OCI-LY1 (cell line): ENCODE measurements at regions not wholly inside any gene's neighbourhood (a gene's known extent, or its start where the extent isn't known, plus 50 kb on each side); places are given as distances from the start of the nearest gene placed in this dataset.

Experiments used
- H2AFZ ChIP-seq: fragments of 200-600 bp; sonication (generic), shearing (Covaris generic); 2 replicates; pipeline ENCODE4 v1.6.0; 2014; ENCODE audit warnings: antibody characterized with exemption, mild to moderate bottlenecking, low read length
- H3F3A ChIP-seq: fragments of 200-600 bp; sonication (generic), shearing (Covaris generic); 2 replicates; pipeline ENCODE4 v1.6.0; 2014; ENCODE audit warnings: mild to moderate bottlenecking, antibody characterized with exemption, low read length, moderate library complexity; ENCODE audit not compliant: insufficient read depth
- H3K27ac ChIP-seq: fragments of 200-600 bp; sonication (generic); 2 replicates; pipeline ENCODE4 v1.5.1; 2014; ENCODE audit warnings: low read length, mixed run types, mild to moderate bottlenecking, low read depth; ENCODE audit not compliant: poor library complexity, severe bottlenecking
- H3K27me3 ChIP-seq: fragments of 200-600 bp; sonication (generic); 2 replicates; pipeline ENCODE4 v1.6.0; 2014; ENCODE audit warnings: antibody characterized with exemption, mild to moderate bottlenecking, low read length, moderate library complexity; ENCODE audit not compliant: insufficient read depth
- H3K36me3 ChIP-seq: fragments of 200-600 bp; sonication (generic); 2 replicates; pipeline ENCODE4 v1.6.1; 2014; ENCODE audit warnings: mild to moderate bottlenecking, antibody characterized with exemption, low read length, moderate library complexity, mixed read lengths; ENCODE audit not compliant: insufficient read depth
- H3K4me1 ChIP-seq: fragments of 200-600 bp; sonication (generic); 2 replicates; pipeline ENCODE4 v1.5.1; 2014; ENCODE audit warnings: mild to moderate bottlenecking, low read length, moderate library complexity; ENCODE audit not compliant: insufficient read depth, severe bottlenecking
- H3K4me2 ChIP-seq: fragments of 200-600 bp; sonication (generic), shearing (Covaris generic); 2 replicates; pipeline ENCODE4 v1.6.1; 2014; ENCODE audit warnings: low read length
- H3K4me3 ChIP-seq: fragments of 200-600 bp; sonication (generic); 2 replicates; pipeline ENCODE4 v1.5.1; 2014; ENCODE audit warnings: low read length, low read depth, mild to moderate bottlenecking, mixed read lengths; ENCODE audit not compliant: poor library complexity, severe bottlenecking
- H3K79me2 ChIP-seq: fragments of 200-600 bp; shearing (Covaris generic); 2 replicates; pipeline ENCODE4 v1.6.1; 2016; ENCODE audit warnings: mixed run types, low read length, mixed read lengths; ENCODE audit not compliant: insufficient read depth
- H3K9ac ChIP-seq: fragments of 200-600 bp; sonication (generic), shearing (Covaris generic); 2 replicates; pipeline ENCODE4 v1.6.1; 2014; ENCODE audit warnings: mild to moderate bottlenecking, low read length, mixed read lengths
- H3K9me2 ChIP-seq: fragments of 200-600 bp; sonication (generic), shearing (Covaris generic); 2 replicates; pipeline ENCODE4 v1.6.1; 2014; ENCODE audit warnings: low read depth, mild to moderate bottlenecking, low read length, mixed read lengths
- H3K9me3 ChIP-seq: fragments of 200-600 bp; shearing (Covaris generic); 2 replicates; pipeline ENCODE4 v1.6.1; 2014; ENCODE audit warnings: low read length, mixed read lengths
- H4K20me1 ChIP-seq: fragments of 200-600 bp; sonication (generic), shearing (Covaris generic); 2 replicates; pipeline ENCODE4 v1.6.0; 2016; ENCODE audit warnings: mild to moderate bottlenecking, low read length; ENCODE audit not compliant: insufficient read depth
- EZH2 ChIP-seq: fragments of 200-600 bp; sonication (generic), shearing (Covaris generic); IDR thresholded peaks from 2 replicates; pipeline ENCODE4 v1.8.0; 2017; ENCODE audit warnings: borderline replicate concordance, mixed run types, mild to moderate bottlenecking, antibody characterized with exemption, low read length, moderate library complexity, mixed read lengths
- TF ChIP-seq, protein P1 (sequence below): fragments of 200-600 bp; sonication (generic), shearing (Covaris generic); IDR thresholded peaks from 2 replicates; pipeline ENCODE4 v1.5.1; 2017; ENCODE audit warnings: mild to moderate bottlenecking, antibody characterized with exemption, low read length, moderate library complexity, mixed read lengths

DNA sequence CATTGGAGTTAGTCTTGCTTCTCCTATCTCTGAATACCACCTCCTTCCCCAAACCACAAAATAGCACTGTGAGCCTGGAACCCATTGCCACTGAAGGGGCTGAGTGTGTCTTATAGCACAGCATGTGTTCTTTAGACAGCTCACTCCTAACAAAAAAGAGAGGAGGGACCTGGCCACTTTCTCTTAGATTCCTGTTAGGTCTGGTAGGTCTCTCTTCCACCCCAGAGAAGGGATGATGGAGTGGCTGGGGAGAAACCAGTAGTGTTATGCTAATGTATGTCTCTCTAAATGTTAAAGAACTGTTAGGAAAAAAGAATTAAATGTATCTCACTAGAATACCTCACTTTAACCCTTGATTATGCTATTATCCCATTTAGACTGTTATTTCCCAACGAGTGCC lies 340.3 kb downstream of the EPHA7 start:
- TF ChIP-seq, protein P1, sequence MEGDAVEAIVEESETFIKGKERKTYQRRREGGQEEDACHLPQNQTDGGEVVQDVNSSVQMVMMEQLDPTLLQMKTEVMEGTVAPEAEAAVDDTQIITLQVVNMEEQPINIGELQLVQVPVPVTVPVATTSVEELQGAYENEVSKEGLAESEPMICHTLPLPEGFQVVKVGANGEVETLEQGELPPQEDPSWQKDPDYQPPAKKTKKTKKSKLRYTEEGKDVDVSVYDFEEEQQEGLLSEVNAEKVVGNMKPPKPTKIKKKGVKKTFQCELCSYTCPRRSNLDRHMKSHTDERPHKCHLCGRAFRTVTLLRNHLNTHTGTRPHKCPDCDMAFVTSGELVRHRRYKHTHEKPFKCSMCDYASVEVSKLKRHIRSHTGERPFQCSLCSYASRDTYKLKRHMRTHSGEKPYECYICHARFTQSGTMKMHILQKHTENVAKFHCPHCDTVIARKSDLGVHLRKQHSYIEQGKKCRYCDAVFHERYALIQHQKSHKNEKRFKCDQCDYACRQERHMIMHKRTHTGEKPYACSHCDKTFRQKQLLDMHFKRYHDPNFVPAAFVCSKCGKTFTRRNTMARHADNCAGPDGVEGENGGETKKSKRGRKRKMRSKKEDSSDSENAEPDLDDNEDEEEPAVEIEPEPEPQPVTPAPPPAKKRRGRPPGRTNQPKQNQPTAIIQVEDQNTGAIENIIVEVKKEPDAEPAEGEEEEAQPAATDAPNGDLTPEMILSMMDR = no peak
- TF ChIP-seq EZH2 = no peak
- Histone ChIP-seq H3F3A (no peaks in the 10 kb centered on the region), H3K4me1 (no peaks in the 10 kb centered on the region), H2AFZ (no peak overlapping the region), H3K9me3 (no peaks in the 10 kb centered on the region), H3K27me3 (no peaks in the 10 kb centered on the region), H3K9ac (no peak overlapping the region), H3K79me2 (no peaks in the 10 kb centered on the region), H3K9me2 (no peaks in the 10 kb centered on the region), H3K4me2 (no peak overlapping the region), H4K20me1 (no peaks in the 10 kb centered on the region), H3K27ac (no peak overlapping the region), H3K4me3 (no peak overlapping the region), H3K36me3 (no peaks in the 10 kb centered on the region)

DNA sequence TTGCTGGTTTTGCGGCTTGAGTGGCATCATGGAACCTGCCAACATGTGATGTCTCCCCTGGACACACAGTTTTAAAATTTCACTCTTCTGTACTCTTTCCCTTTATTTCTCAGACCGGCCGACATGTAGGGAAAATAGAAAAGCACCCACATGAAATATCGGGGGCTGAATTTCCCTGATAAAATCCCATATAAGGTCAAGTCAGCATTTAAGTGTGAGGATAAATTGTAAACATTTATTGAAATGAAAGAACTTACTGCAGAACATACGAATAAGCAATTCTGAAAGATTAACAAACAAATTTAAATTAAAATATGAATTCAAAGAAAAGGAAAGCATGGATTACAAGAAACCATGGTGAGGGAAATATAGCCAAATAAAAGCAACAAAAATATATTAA lies 345.5 kb downstream of the EPHA7 start:
- Histone ChIP-seq H3K4me3 (no peak overlapping the region), H4K20me1 (no peaks in the 10 kb centered on the region), H3K36me3 (no peaks in the 10 kb centered on the region), H3K27me3 (no peaks in the 10 kb centered on the region), H2AFZ (no peak overlapping the region), H3K9me3 (no peaks in the 10 kb centered on the region), H3K9me2 (no peaks in the 10 kb centered on the region), H3K79me2 (no peaks in the 10 kb centered on the region), H3K4me2 (no peak overlapping the region), H3K9ac (no peak overlapping the region), H3F3A (no peaks in the 10 kb centered on the region), H3K4me1 (no peaks in the 10 kb centered on the region), H3K27ac (no peak overlapping the region)
- TF ChIP-seq, protein P1 = no peak
- TF ChIP-seq EZH2 = no peak

DNA sequence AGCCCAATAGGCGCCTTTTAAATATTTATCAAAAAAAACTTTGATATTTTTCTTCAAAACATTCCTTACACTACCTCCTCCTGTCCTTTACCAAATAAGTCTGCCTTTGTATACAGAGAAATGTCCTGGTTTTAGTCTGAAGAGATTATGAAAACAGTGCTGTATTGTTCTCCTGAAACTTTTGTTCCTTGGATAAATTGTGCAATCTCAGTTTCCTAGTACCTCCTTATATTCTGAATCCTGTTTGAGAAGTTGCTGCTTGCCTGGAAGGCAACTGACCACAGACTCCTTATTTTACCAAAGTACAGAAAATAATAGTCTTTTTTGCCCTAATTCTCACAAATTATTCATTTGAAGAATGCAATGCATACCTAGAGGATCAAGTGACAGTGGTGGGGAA lies 349.5 kb downstream of the EPHA7 start:
- H3K36me3 ChIP-seq = no peaks in the 10 kb centered on the region
- no peaks in the 10 kb centered on the region for H3K9me3 ChIP-seq
- TF ChIP-seq EZH2 = no peak
- TF ChIP-seq, protein P1 = no peak
- H3K27ac ChIP-seq = no peak overlapping the region
- H3K79me2 ChIP-seq = no peaks in the 10 kb centered on the region
- H3K27me3 ChIP-seq = no peaks in the 10 kb centered on the region
- H3K4me2 ChIP-seq = no peak overlapping the region
- H4K20me1 ChIP-seq = no peaks in the 10 kb centered on the region
- H2AFZ ChIP-seq = no peak overlapping the region
- no peaks in the 10 kb centered on the region for H3K4me1 ChIP-seq
- H3F3A ChIP-seq = no peaks in the 10 kb centered on the region
- H3K4me3 ChIP-seq = no peak overlapping the region
- H3K9ac ChIP-seq = no peak overlapping the region
- H3K9me2 ChIP-seq = no peaks in the 10 kb centered on the region
